ENCODE measurements at regions not wholly inside any gene's neighbourhood (a gene's known extent, or its start where the extent isn't known, plus 50 kb on each side); places are given as distances from the start of the nearest gene placed in this dataset.

- TF ChIP-seq CTCF (IDR thresholded peaks at IDR 0.05; ENCODE audit: unreplicated experiment): no peak
- BruUV-seq (replicated peaks): no TSS peak
- no peak for DNase-seq
- H3K4me3 Mint-ChIP-seq (ENCODE audit: low read depth, unreplicated experiment): no peak overlapping the region
- no peaks in the 10 kb centered on the region for H3K36me3 Mint-ChIP-seq (ENCODE audit: insufficient read depth, unreplicated experiment)
- CTCF ChIA-PET: no interaction called here
- no peaks in the 10 kb centered on the region for H3K27me3 Mint-ChIP-seq (ENCODE audit: unreplicated experiment)
- H3K9me3 Mint-ChIP-seq (ENCODE audit: low read depth, unreplicated experiment): peaks cover 6% of the 10 kb centered on the region
- H3K27ac Mint-ChIP-seq (ENCODE audit: unreplicated experiment): no peak overlapping the region
- no peaks in the 10 kb centered on the region for H3K4me1 Mint-ChIP-seq (ENCODE audit: low read depth, unreplicated experiment)
- intact Hi-C loops (cut with micrococcal nuclease; ENCODE audit: unreplicated experiment): loop anchor here (10.0 kb wide), 1 partner anchor 49 kb away; no protein-coding TSS in a partner anchor
These were observed 52.1 kb upstream of the NDST4 start for GRCh38 chr4:115165503-115165902.
